IPS DF 4.7 (cell line): ENCODE measurements at regions not wholly inside any gene's neighbourhood (a gene's known extent, or its start where the extent isn't known, plus 50 kb on each side); places are given as distances from the start of the nearest gene placed in this dataset.
"Not testable (repeated sequence)": the region's sequence is repeated elsewhere in the genome, so short reads cannot be mapped to it uniquely, and the experiment has no call there.

Experiments used
- DNase-seq: peaks from one replicate; pipeline ENCODE4 v3.0.0-alpha.2; 2013; ENCODE audit warnings: low spot score; ENCODE audit errors: extremely low read depth

GRCh38 chr1:14340002-14340785, 258.3 kb upstream of the KAZN start:
- DNase-seq = no peak

DNA sequence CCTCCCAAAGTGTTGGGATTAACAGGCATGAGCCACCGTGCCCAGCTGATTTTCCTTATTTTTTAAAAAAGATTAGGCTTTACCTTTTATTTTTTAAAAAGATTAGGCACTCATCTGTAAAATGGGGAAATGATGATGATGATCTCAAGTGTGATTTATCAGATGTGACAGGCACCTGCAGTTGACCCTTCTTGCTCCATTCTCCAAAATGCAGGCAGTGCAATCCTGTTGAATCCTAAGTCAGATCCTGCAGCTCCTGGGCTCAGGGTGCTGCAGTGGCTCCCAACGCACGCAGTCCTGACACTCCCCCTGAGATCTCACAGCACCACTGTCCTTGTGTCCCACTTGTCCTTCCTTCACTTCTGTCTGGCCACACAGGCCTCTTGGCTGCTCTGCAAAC, 257.3 kb upstream of the KAZN start:
- DNase-seq = no peak

- no peak for DNase-seq
These were observed 252.4 kb upstream of the KAZN start for GRCh38 chr1:14345946-14346550.

DNA sequence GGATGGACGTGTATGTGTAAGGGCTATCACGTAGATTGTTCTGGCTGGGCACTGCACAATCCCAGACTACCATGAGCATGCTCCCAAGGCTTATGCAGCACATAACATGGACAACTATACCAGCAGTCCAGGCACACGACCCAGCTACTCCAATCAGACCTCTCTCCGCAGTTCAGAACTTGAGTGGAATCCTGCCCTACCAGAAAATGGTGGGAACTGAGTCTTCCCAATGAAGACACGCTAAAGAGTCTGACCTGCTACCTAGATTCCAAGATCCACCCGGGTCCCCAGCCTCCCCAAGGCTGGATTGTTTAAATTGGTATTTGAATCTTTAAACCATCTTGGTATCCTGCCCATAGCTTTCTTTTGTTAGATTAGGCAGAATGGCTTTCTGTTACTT, 251.3 kb upstream of the KAZN start:
- DNase-seq = no peak

DNA sequence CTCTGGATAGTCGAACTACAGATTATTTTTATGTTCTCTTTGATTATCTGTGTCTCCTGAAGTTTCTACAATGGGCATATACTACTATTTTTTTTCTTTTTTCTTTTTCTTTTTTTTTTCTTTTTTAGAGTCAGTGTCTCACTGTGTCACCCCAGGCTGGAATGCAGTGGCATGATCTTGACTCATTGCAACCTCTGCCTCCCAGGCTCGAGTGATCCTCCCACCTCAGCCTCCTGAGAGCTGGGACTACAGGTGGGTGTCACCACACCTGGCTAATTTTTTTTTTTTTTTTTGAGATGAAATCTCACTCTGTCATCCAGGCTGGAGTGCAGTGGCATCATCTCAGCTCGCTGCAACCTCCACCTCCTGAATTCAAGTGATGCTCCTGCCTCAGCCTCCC, 250.7 kb upstream of the KAZN start:
- no peak for DNase-seq

DNA sequence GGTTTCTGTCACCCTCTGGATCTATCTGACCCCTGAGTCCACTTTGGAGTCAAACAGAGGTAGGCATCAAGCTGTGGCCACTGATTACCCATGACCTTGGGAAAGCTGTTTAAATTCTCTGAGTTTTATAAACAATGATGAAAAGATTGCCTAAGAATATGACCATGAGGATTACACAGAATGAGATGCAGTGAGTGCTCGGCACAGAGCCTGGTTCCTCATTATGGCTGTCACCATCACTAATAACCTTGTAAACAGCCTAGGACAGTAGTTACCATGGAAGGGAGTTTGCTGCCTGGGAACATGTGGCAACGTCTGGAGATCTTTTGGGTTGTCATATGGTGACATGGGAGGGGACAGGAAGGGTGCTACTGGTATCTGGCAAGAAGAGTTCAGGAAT, 248.3 kb upstream of the KAZN start:
- DNase-seq = no peak

- DNase-seq = no peak
These were observed 245.6 kb upstream of the KAZN start for GRCh38 chr1:14352897-14353296.

- not testable (repeated sequence) for DNase-seq
These were observed 237.5 kb upstream of the KAZN start for GRCh38 chr1:14361005-14361404.

DNA sequence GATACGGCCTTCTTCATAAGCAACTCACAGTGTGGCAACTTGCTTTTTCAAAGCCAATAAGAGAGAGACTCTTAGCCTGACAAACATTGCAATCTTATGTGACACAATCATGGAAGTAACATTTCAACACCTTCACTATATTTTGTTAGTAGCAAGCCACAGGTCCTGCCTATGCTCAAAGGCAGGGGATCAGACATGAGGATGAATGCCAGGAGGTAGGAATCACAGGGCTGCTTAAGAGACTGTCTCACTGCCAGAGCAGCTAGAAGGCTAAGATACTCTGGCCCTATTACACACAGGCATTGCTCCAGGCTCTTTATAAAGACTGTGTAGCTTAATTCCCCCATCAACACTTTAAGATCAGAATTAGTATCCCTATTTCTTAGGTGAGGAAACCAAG, 236.2 kb upstream of the KAZN start:
- DNase-seq = no peak

- no peak for DNase-seq
These were observed 235.4 kb upstream of the KAZN start for GRCh38 chr1:14363036-14363590.

DNA sequence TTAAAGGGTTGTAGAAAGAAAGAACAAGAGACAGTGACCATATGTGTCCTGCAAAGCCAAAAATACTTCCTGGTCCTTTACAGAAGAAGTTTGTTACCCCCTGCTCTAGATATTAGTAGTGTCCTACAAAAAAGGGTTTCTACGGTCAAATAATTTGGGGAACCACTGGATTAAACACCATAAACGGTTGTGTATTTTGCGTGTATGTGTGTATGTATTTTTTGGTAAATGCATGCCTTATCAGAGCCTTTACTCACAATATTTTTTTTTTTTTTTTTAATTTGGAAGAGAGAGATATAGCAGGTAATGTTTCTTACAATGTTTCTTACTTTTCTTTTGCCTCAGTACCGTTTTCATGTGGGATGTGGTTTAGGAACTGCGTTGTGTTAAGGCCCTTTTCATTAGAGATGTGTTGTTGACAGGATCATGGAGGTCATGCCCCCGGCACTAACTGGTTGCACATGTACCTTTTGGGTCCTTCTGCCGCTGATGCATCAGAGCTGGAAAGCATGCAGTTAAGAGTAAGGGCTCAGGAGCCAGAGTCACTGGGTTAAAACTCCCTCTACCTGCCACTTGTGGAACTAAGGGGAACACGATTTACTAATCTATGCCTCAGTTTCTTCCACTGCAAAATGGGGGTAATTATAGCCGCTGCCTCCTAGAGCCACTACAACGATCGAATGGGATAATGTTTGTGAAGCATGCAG, 234.6 kb upstream of the KAZN start:
- no peak for DNase-seq

GRCh38 chr1:14365301-14365988, 233.0 kb upstream of the KAZN start:
- no peak for DNase-seq

GRCh38 chr1:14366091-14367018, 232.1 kb upstream of the KAZN start:
- DNase-seq = no peak

DNA sequence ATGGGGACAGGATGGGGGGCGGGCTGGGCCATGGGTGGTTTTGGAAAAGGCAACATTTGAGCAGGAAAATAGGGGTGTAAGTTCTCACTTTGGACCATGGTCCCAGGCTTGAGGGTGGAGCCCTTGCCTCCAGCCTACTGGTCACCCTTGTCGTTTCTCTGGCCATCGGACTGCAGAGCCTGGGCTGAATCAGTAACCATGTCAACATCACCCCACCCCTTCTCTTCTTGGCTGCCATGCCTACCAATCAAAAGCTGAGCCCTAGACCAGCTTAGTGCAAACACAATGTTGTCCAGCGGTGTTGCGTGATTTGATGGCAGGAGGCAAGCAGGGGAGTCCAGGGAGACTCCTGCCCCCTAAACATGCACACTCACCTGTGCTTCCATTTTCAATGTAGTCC, 231.0 kb upstream of the KAZN start:
- DNase-seq = no peak

- DNase-seq = no peak
These were observed 228.8 kb upstream of the KAZN start for GRCh38 chr1:14369526-14370213.

GRCh38 chr1:14371771-14372497, 226.6 kb upstream of the KAZN start:
- DNase-seq = no peak

DNA sequence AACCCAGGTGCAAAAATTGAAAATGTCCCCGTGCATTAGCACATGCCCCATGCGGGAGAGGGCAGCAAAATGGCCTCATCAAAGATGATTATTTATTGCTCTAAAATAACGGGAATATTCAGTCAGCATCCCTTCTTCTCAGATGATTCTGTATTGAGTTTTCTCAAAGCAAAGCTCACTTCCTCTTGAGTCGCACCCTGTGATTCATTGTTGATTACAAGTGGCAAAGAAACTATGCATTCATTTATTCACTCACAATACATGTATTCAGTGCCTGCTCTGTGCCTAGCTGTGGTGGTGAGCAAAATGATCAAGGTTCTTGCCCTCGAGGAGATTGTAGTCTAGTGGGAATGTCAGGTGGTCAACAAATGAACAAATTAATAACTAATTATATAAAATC, 226.0 kb upstream of the KAZN start:
- no peak for DNase-seq

- no peak for DNase-seq
These were observed 225.3 kb upstream of the KAZN start for GRCh38 chr1:14373081-14373758.

- DNase-seq = no peak
These were observed 223.3 kb upstream of the KAZN start for GRCh38 chr1:14375226-14375625.
